ENCODE measurements at regions not wholly inside any gene's neighbourhood (a gene's known extent, or its start where the extent isn't known, plus 50 kb on each side); places are given as distances from the start of the nearest gene placed in this dataset.

- TF ChIP-seq CTCF (conservative IDR thresholded peaks at IDR 0.05), result no peak
- Histone ChIP-seq H3K79me2 (ENCODE audit: insufficient read depth, low read length) (no peaks in the 10 kb centered on the region), H2BK15ac (ENCODE audit: low read depth, low read length) (no peak overlapping the region), H3K56ac (ENCODE audit: insufficient read length, low read depth, low read length) (no peak overlapping the region), H3K9me3 (ENCODE audit: control insufficient read depth, low read depth, low read length) (no peaks in the 10 kb centered on the region), H3K18ac (ENCODE audit: insufficient read length, low read depth, low read length) (no peak overlapping the region), H3T11ph (ENCODE audit: low read length) (no peak overlapping the region), H2AK5ac (ENCODE audit: insufficient read length, low read length) (no peak overlapping the region), H3K14ac (ENCODE audit: insufficient read depth, low read length) (no peak overlapping the region), H3K23me2 (ENCODE audit: insufficient read length, low read depth, low read length, poor library complexity, severe bottlenecking) (no peaks in the 10 kb centered on the region), H2BK120ac (ENCODE audit: low read depth, low read length, poor library complexity, severe bottlenecking) (no peak overlapping the region), H4K20me1 (ENCODE audit: control insufficient read depth, insufficient read depth, insufficient read length) (no peaks in the 10 kb centered on the region), H3K9ac (ENCODE audit: extremely low read depth, insufficient read length, low read length) (no peak overlapping the region), H3K27ac (ENCODE audit: insufficient read length, low read depth, low read length) (no peak overlapping the region), H3K27me3 (ENCODE audit: insufficient read depth, low read length) (no peaks in the 10 kb centered on the region), H4K8ac (replicated peaks; ENCODE audit: insufficient read length, low read depth, low read length) (no peak overlapping the region), H2BK12ac (ENCODE audit: insufficient read length, low read depth, low read length) (no peak overlapping the region), H4K5ac (ENCODE audit: insufficient read length, low read depth, low read length) (no peak overlapping the region), H2BK5ac (ENCODE audit: insufficient read length, low read length) (no peak overlapping the region), H3K4ac (ENCODE audit: low read depth, low read length) (no peak overlapping the region), H3K4me2 (ENCODE audit: insufficient read depth, insufficient read length, low read length) (no peak overlapping the region), H2BK20ac (ENCODE audit: low read depth, low read length, poor library complexity, severe bottlenecking) (no peak overlapping the region), H3K79me1 (ENCODE audit: insufficient read depth, low read depth, low read length, poor library complexity, severe bottlenecking) (no peaks in the 10 kb centered on the region), H3K4me1 (ENCODE audit: insufficient read depth, low read length) (no peaks in the 10 kb centered on the region), H2AFZ (ENCODE audit: low read length) (no peak overlapping the region), H4K91ac (ENCODE audit: insufficient read length, low read depth, low read length) (no peak overlapping the region), H3K23ac (ENCODE audit: insufficient read length, low read depth, low read length) (no peak overlapping the region)
- Mint-ChIP-seq H3K9me3 (no peaks in the 10 kb centered on the region), H3K27ac (no peak overlapping the region), H3K36me3 (ENCODE audit: insufficient read depth in 1 of 3, low read depth in 3 of 3) (no peaks in the 10 kb centered on the region), H3K27me3 (ENCODE audit: low read depth) (no peaks in the 10 kb centered on the region), H3K4me1 (peaks cover 5 to 6% of the 10 kb centered on the region in 2 experiments; a peak in 3 of 4 replicates), H3K4me3 (no peak overlapping the region)
- no peak for DNase-seq
- WGBS (ENCODE audit: extremely low coverage, insufficient read length, low lambda C conversion rate), result no CpG with 5 or more reads among the region's 2 CpGs
These were observed 697.5 kb downstream of the TMEM182 start for GRCh38 chr2:103459283-103459682.
